IPS DF 6.9 (cell line): ENCODE measurements at regions not wholly inside any gene's neighbourhood (a gene's known extent, or its start where the extent isn't known, plus 50 kb on each side); places are given as distances from the start of the nearest gene placed in this dataset.
"Not testable (repeated sequence)": the region's sequence is repeated elsewhere in the genome, so short reads cannot be mapped to it uniquely, and the experiment has no call there.

Experiments used
- DNase-seq: peaks from one replicate; pipeline ENCODE4 v3.0.0-alpha.2; 2013; ENCODE audit warnings: low read depth, low spot score
- H3K27ac ChIP-seq: one replicate; pipeline ENCODE4 v1.5.1; 2013; ENCODE audit warnings: low read length, control low read depth
- H3K27me3 ChIP-seq: 2 replicates; pipeline ENCODE4 v1.6.1; 2013; ENCODE audit warnings: mild to moderate bottlenecking, low read length; ENCODE audit not compliant: control insufficient read depth, insufficient read depth
- H3K36me3 ChIP-seq: 2 replicates; pipeline ENCODE4 v1.6.1; 2013; ENCODE audit warnings: low read length; ENCODE audit not compliant: control insufficient read depth, insufficient read depth
- H3K4me1 ChIP-seq: 2 replicates; pipeline ENCODE4 v1.6.1; 2013; ENCODE audit warnings: low read length; ENCODE audit not compliant: control insufficient read depth, insufficient read depth
- H3K4me3 ChIP-seq: 2 replicates; pipeline ENCODE4 v1.5.1; 2013; ENCODE audit warnings: mild to moderate bottlenecking, low read length
- H3K9me3 ChIP-seq: 2 replicates; pipeline ENCODE4 v1.6.1; 2013; ENCODE audit warnings: low read length, inconsistent platforms; ENCODE audit not compliant: control insufficient read depth, insufficient read depth
- WGBS: extraction: QIAGEN DNeasy Blood & Tissue Kit; methylation state at CpG from one replicate; pipeline ENCODE4 v1.1.7; 2013; ENCODE audit warnings: mixed read lengths, missing lambda C conversion rate; ENCODE audit not compliant: insufficient read length, insufficient coverage; 5-methylcytosine and 5-hydroxymethylcytosine counted together

GRCh38 chr5:68028131-68028727 lies 187.3 kb upstream of the PIK3R1 start:
- no peak for DNase-seq
- Histone ChIP-seq H3K4me3 (no peak overlapping the region), H3K4me1 (no peaks in the 10 kb centered on the region), H3K27ac (no peak overlapping the region), H3K36me3 (no peaks in the 10 kb centered on the region), H3K9me3 (no peaks in the 10 kb centered on the region), H3K27me3 (no peaks in the 10 kb centered on the region)
- WGBS = no CpG with 5 or more reads among the region's 2 CpGs

- Histone ChIP-seq H3K4me1 (no peaks in the 10 kb centered on the region), H3K9me3 (no peaks in the 10 kb centered on the region), H3K4me3 (no peak overlapping the region), H3K27me3 (no peaks in the 10 kb centered on the region), H3K36me3 (no peaks in the 10 kb centered on the region), H3K27ac (no peak overlapping the region)
- WGBS = no CpG with 5 or more reads among the region's 4 CpGs
- no peak for DNase-seq
These were observed 188.0 kb upstream of the PIK3R1 start for GRCh38 chr5:68027519-68027918.

- DNase-seq = no peak
- Histone ChIP-seq H3K36me3 (no peaks in the 10 kb centered on the region), H3K4me3 (no peak overlapping the region), H3K27me3 (no peaks in the 10 kb centered on the region), H3K9me3 (no peaks in the 10 kb centered on the region), H3K27ac (no peak overlapping the region), H3K4me1 (peaks cover 1% of the 10 kb centered on the region; the same call in 1 of the 2 replicates)
- no CpG with 5 or more reads among the region's 1 CpG for WGBS
These were observed 189.3 kb upstream of the PIK3R1 start for GRCh38 chr5:68026092-68026885.

- H3K27ac ChIP-seq = no peak overlapping the region
- H3K9me3 ChIP-seq = no peaks in the 10 kb centered on the region
- H3K4me1 ChIP-seq = peaks cover 1% of the 10 kb centered on the region; the same call in 1 of the 2 replicates
- DNase-seq = no peak
- H3K27me3 ChIP-seq = no peaks in the 10 kb centered on the region
- no peaks in the 10 kb centered on the region for H3K36me3 ChIP-seq
- H3K4me3 ChIP-seq = no peak overlapping the region
These were observed 191.1 kb upstream of the PIK3R1 start for GRCh38 chr5:68024426-68024825.

- Histone ChIP-seq H3K36me3 (no peaks in the 10 kb centered on the region), H3K27me3 (no peaks in the 10 kb centered on the region), H3K4me1 (peaks cover 1% of the 10 kb centered on the region; the same call in 1 of the 2 replicates), H3K4me3 (no peak overlapping the region), H3K9me3 (no peaks in the 10 kb centered on the region), H3K27ac (no peak overlapping the region)
- no CpG with 5 or more reads among the region's 4 CpGs for WGBS
- no peak for DNase-seq
These were observed 193.6 kb upstream of the PIK3R1 start for GRCh38 chr5:68021916-68022315.

GRCh38 chr5:68021227-68021626 lies 194.3 kb upstream of the PIK3R1 start:
- Histone ChIP-seq H3K27me3 (no peaks in the 10 kb centered on the region), H3K27ac (no peak overlapping the region), H3K4me1 (peaks cover 1% of the 10 kb centered on the region; the same call in 1 of the 2 replicates), H3K36me3 (no peaks in the 10 kb centered on the region), H3K9me3 (no peaks in the 10 kb centered on the region), H3K4me3 (no peak overlapping the region)
- DNase-seq = no peak
- WGBS = no CpG with 5 or more reads among the region's 2 CpGs

- no CpG with 5 or more reads among the region's 41 CpGs for WGBS
- H3K9me3 ChIP-seq, H3K27me3 ChIP-seq, H3K4me3 ChIP-seq, DNase-seq, H3K27ac ChIP-seq, H3K36me3 ChIP-seq, H3K4me1 ChIP-seq: not testable (repeated sequence)
These were observed 195.0 kb upstream of the PIK3R1 start for GRCh38 chr5:68020461-68020969.

- H3K9me3 ChIP-seq = no peaks in the 10 kb centered on the region
- no peaks in the 10 kb centered on the region for H3K4me1 ChIP-seq
- WGBS = no CpG with 5 or more reads among the region's 6 CpGs
- H3K4me3 ChIP-seq = no peak overlapping the region
- no peak overlapping the region for H3K27ac ChIP-seq
- no peak for DNase-seq
- H3K36me3 ChIP-seq = no peaks in the 10 kb centered on the region
- no peaks in the 10 kb centered on the region for H3K27me3 ChIP-seq
These were observed 199.9 kb upstream of the PIK3R1 start for GRCh38 chr5:68015381-68016302.

- WGBS = no CpG with 5 or more reads among the region's 1 CpG
- Histone ChIP-seq H3K4me3 (no peak overlapping the region), H3K27me3 (no peaks in the 10 kb centered on the region), H3K9me3 (no peaks in the 10 kb centered on the region), H3K4me1 (no peaks in the 10 kb centered on the region), H3K27ac (no peak overlapping the region), H3K36me3 (no peaks in the 10 kb centered on the region)
- no peak for DNase-seq
These were observed 202.7 kb upstream of the PIK3R1 start for GRCh38 chr5:68012831-68013230.

- no peak overlapping the region for H3K27ac ChIP-seq
- no peaks in the 10 kb centered on the region for H3K4me1 ChIP-seq
- H3K27me3 ChIP-seq = no peaks in the 10 kb centered on the region
- no CpG with 5 or more reads among the region's 1 CpG for WGBS
- DNase-seq = no peak
- H3K9me3 ChIP-seq = no peaks in the 10 kb centered on the region
- no peak overlapping the region for H3K4me3 ChIP-seq
- no peaks in the 10 kb centered on the region for H3K36me3 ChIP-seq
These were observed 203.1 kb upstream of the PIK3R1 start for GRCh38 chr5:68012429-68012828.
